CD8-positive, alpha-beta memory T cell (primary cell): ENCODE measurements at regions not wholly inside any gene's neighbourhood (a gene's known extent, or its start where the extent isn't known, plus 50 kb on each side); places are given as distances from the start of the nearest gene placed in this dataset.
"Not testable (repeated sequence)": the region's sequence is repeated elsewhere in the genome, so short reads cannot be mapped to it uniquely, and the experiment has no call there.

Experiments used
- CTCF ChIA-PET: fragments of 350-600 bp; sonication (Branson Sonifier 250); formaldehyde crosslinking; loops from one replicate; lab custom pipeline; 2021; ENCODE audit warnings: antibody characterized with exemption; lab: Charles Lee
- POLR2A ChIA-PET: fragments of 350-600 bp; sonication (Branson Sonifier 250); formaldehyde crosslinking; loops from one replicate; lab custom pipeline; 2021; ENCODE audit warnings: antibody characterized with exemption; lab: Charles Lee
- DNase-seq, 5 donors: peaks; one replicate each; pipeline versions ENCODE4 v3.0.0 to v3.0.0-alpha.2; 2020 to 2022; ENCODE audit warnings: mixed read lengths in 1 of 5
- H3K27ac ChIP-seq: one replicate; pipeline ENCODE4 v1.7.0; 2013; ENCODE audit warnings: low read depth, mild to moderate bottlenecking, low read length, moderate library complexity
- H3K27me3 ChIP-seq: 2 replicates; pipeline ENCODE4 v1.7.0; 2013; ENCODE audit warnings: low read length, mild to moderate bottlenecking; ENCODE audit not compliant: insufficient read depth, poor library complexity, severe bottlenecking
- H3K36me3 ChIP-seq: 2 replicates; pipeline ENCODE4 v1.7.0; 2013; ENCODE audit warnings: mild to moderate bottlenecking, low read length, moderate library complexity; ENCODE audit not compliant: insufficient read depth
- H3K4me1 ChIP-seq: 2 replicates; pipeline ENCODE4 v1.7.0; 2013; ENCODE audit warnings: mild to moderate bottlenecking, low read length, moderate library complexity; ENCODE audit not compliant: insufficient read depth
- H3K4me3 ChIP-seq: 2 replicates; pipeline ENCODE4 v1.7.0; 2013; ENCODE audit warnings: mild to moderate bottlenecking, low read length
- H3K9me3 ChIP-seq: 2 replicates; pipeline ENCODE4 v1.7.0; 2013; ENCODE audit warnings: mild to moderate bottlenecking, low read length
- H3K27ac Mint-ChIP-seq, 8 donors: one replicate each; pipeline ENCODE4 v1.8.0; 2020 to 2021; ENCODE audit warnings: mixed read lengths in 8 of 8, mild to moderate bottlenecking in 6 of 8, inconsistent platforms in 3 of 8, moderate library complexity in 3 of 8
- H3K27me3 Mint-ChIP-seq, 2 donors: one replicate each; pipeline ENCODE4 v1.8.0; 2020 to 2021; ENCODE audit warnings: mixed read lengths in 2 of 2, mild to moderate bottlenecking in 1 of 2, moderate library complexity in 1 of 2
- H3K36me3 Mint-ChIP-seq, 3 donors: one replicate each; pipeline ENCODE4 v1.8.0; 2020 to 2021; ENCODE audit warnings: mixed read lengths in 3 of 3, inconsistent platforms in 1 of 3, mild to moderate bottlenecking in 1 of 3
- H3K4me1 Mint-ChIP-seq, 3 donors: one replicate each; pipeline ENCODE4 v1.8.0; 2020 to 2021; ENCODE audit warnings: mixed read lengths in 3 of 3, inconsistent platforms in 1 of 3, mild to moderate bottlenecking in 1 of 3
- H3K4me3 Mint-ChIP-seq, 7 donors: one replicate each; pipeline ENCODE4 v1.8.0; 2020 to 2021; ENCODE audit warnings: mixed read lengths in 7 of 7, mild to moderate bottlenecking in 6 of 7, moderate library complexity in 4 of 7, inconsistent platforms in 2 of 7
- H3K9me3 Mint-ChIP-seq, 5 donors: one replicate each; pipeline ENCODE4 v1.8.0; 2020 to 2022; ENCODE audit warnings: mixed read lengths in 5 of 5, mild to moderate bottlenecking in 3 of 5, moderate library complexity in 2 of 5, inconsistent platforms in 1 of 5

GRCh38 chr11:134973801-134974200 lies 561.8 kb upstream of the B3GAT1 start:
- ChIA-PET POLR2A (no interaction called here), CTCF (no interaction called here)
- no peak for DNase-seq
- H3K36me3 ChIP-seq: no peaks in the 10 kb centered on the region
- H3K27me3 Mint-ChIP-seq: peaks cover 13 to 25% of the 10 kb centered on the region in 2 donors
- H3K27me3 ChIP-seq: no peaks in the 10 kb centered on the region
- H3K4me1 Mint-ChIP-seq: no peaks in the 10 kb centered on the region
- H3K4me1 ChIP-seq: no peaks in the 10 kb centered on the region
- H3K27ac ChIP-seq: no peak overlapping the region
- no peaks in the 10 kb centered on the region for H3K36me3 Mint-ChIP-seq
- H3K27ac Mint-ChIP-seq: no peak overlapping the region
- no peaks in the 10 kb centered on the region for H3K9me3 Mint-ChIP-seq
- no peak overlapping the region for H3K4me3 ChIP-seq
- H3K4me3 Mint-ChIP-seq: no peak overlapping the region
- no peaks in the 10 kb centered on the region for H3K9me3 ChIP-seq

DNA sequence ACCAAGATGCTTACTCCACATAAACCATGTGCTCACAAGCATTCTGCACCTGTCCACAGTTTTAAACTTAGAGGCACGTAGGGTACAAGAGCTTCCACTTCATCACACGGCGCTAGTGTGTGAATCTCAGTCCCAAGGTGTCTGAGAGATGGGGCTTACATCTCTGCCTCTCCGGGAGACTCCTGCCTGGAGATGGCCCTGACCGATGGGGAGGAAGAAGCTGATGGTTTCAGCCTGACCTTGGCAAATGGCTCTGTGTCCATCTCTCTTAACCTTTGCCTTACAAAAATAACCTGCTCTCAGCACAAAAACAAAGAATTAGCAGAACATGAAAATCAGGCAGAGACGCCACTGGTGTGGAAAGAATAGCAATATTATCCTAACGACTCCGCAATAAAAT lies 559.3 kb upstream of the B3GAT1 start:
- Histone ChIP-seq H3K4me1 (no peaks in the 10 kb centered on the region), H3K27me3 (no peaks in the 10 kb centered on the region), H3K27ac (no peak overlapping the region), H3K9me3 (no peaks in the 10 kb centered on the region), H3K36me3 (no peaks in the 10 kb centered on the region), H3K4me3 (no peak overlapping the region)
- ChIA-PET POLR2A (no interaction called here), CTCF (no interaction called here)
- H3K36me3 Mint-ChIP-seq: no peaks in the 10 kb centered on the region
- DNase-seq: no peak
- H3K27me3 Mint-ChIP-seq: peaks cover 16 to 23% of the 10 kb centered on the region in 2 donors
- no peaks in the 10 kb centered on the region for H3K4me1 Mint-ChIP-seq
- H3K4me3 Mint-ChIP-seq: no peak overlapping the region
- no peaks in the 10 kb centered on the region for H3K9me3 Mint-ChIP-seq
- H3K27ac Mint-ChIP-seq: no peak overlapping the region

- H3K27me3 Mint-ChIP-seq: peaks cover 20 to 45% of the 10 kb centered on the region in 2 donors
- H3K27ac Mint-ChIP-seq: no peak overlapping the region
- POLR2A ChIA-PET: no interaction called here
- Histone ChIP-seq H3K27me3 (no peaks in the 10 kb centered on the region), H3K27ac (no peak overlapping the region), H3K9me3 (no peaks in the 10 kb centered on the region), H3K4me3 (no peak overlapping the region), H3K36me3 (no peaks in the 10 kb centered on the region), H3K4me1 (no peaks in the 10 kb centered on the region)
- no peaks in the 10 kb centered on the region for H3K36me3 Mint-ChIP-seq
- DNase-seq: no peak
- no peaks in the 10 kb centered on the region for H3K4me1 Mint-ChIP-seq
- CTCF ChIA-PET: no interaction called here
- peaks cover 0 to 4% (median 0%) of the 10 kb centered on the region in 5 donors for H3K9me3 Mint-ChIP-seq
- no peak overlapping the region for H3K4me3 Mint-ChIP-seq
Observed at GRCh38 chr11:134967746-134968145, 555.7 kb upstream of the B3GAT1 start.

DNA sequence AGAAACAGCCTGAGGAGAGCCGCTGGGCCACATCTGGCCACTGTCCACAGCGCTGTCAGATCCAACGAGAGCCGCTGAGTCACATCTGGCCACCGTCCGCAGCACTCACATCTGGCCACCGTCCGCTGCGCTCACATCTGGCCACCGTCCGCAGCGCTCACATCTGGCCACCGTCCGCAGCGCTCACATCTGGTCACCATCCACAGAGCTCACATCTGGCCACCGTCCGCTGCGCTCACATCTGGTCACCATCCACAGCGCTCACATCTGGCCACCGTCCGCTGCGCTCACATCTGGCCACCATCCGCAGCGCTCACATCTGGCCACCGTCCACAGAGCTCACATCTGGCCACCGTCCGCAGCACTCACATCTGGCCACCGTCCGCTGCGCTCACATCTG lies 549.3 kb upstream of the B3GAT1 start:
- CTCF ChIA-PET: not testable (repeated sequence)

DNA sequence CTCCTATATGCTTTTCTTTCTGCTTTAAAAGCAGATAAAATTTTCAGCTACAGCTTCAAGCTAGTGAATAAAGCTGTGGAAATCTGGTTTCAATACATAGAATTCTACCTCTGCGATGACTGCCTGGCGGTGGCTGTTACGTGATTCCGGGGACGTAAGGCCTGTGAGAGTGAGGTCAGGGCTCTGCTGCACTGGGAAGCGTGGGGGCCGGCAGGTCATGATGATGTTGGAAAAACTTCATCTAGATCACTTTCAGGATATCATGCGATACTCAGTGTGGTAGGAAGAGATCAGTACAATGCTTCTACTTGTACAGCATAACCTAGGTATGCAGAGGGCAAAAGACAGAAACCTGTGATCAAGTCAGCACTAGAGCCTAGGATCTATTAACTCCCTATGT lies 546.8 kb upstream of the B3GAT1 start:
- Mint-ChIP-seq H3K27ac (no peak overlapping the region), H3K4me1 (no peaks in the 10 kb centered on the region), H3K9me3 (no peaks in the 10 kb centered on the region), H3K4me3 (no peak overlapping the region), H3K27me3 (peaks cover 9 to 14% of the 10 kb centered on the region in 2 donors), H3K36me3 (no peaks in the 10 kb centered on the region)
- ChIA-PET POLR2A (no interaction called here), CTCF (no interaction called here)
- Histone ChIP-seq H3K36me3 (no peaks in the 10 kb centered on the region), H3K4me1 (no peaks in the 10 kb centered on the region), H3K27ac (no peak overlapping the region), H3K4me3 (no peak overlapping the region), H3K27me3 (no peaks in the 10 kb centered on the region), H3K9me3 (no peaks in the 10 kb centered on the region)
- no peak for DNase-seq

More for the DNA sequence above, 549.3 kb upstream of the B3GAT1 start:
- H3K27me3 ChIP-seq, H3K27ac Mint-ChIP-seq, H3K4me3 ChIP-seq, H3K4me1 ChIP-seq, H3K4me3 Mint-ChIP-seq, H3K36me3 Mint-ChIP-seq, H3K9me3 Mint-ChIP-seq, H3K27ac ChIP-seq, H3K36me3 ChIP-seq, DNase-seq, POLR2A ChIA-PET, H3K4me1 Mint-ChIP-seq, H3K9me3 ChIP-seq: not testable (repeated sequence)
- H3K27me3 Mint-ChIP-seq: peaks cover 14 to 23% of the 10 kb centered on the region in 2 donors

DNA sequence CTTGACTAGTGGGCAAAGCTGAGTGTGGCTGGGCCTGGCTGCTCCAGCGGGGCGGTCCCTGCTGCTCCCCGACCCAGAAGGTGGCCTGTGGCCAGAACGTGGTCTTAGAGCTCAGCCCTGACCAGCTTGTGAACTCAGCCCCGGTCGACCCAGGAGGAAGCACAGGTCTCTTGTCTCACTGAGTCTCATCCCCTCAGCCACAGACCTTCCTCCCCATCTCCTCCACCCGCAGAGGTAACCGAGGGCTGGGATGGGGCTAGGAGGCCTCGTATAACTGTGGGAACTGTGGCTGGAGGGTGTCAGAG lies 546.2 kb upstream of the B3GAT1 start:
- Mint-ChIP-seq H3K4me3 (no peak overlapping the region), H3K4me1 (no peaks in the 10 kb centered on the region), H3K27ac (no peak overlapping the region), H3K9me3 (no peaks in the 10 kb centered on the region), H3K36me3 (no peaks in the 10 kb centered on the region), H3K27me3 (peaks cover 8 to 12% of the 10 kb centered on the region in 2 donors)
- CTCF ChIA-PET: no interaction called here
- H3K9me3 ChIP-seq: no peaks in the 10 kb centered on the region
- H3K4me1 ChIP-seq: no peaks in the 10 kb centered on the region
- H3K4me3 ChIP-seq: no peak overlapping the region
- no peak overlapping the region for H3K27ac ChIP-seq
- no peaks in the 10 kb centered on the region for H3K27me3 ChIP-seq
- POLR2A ChIA-PET: no interaction called here
- H3K36me3 ChIP-seq: no peaks in the 10 kb centered on the region
- DNase-seq: no peak

GRCh38 chr11:134957540-134958335 lies 545.7 kb upstream of the B3GAT1 start:
- CTCF ChIA-PET: no interaction called here

GRCh38 chr11:134956450-134957210 lies 544.6 kb upstream of the B3GAT1 start:
- no peak for DNase-seq
- Mint-ChIP-seq H3K4me1 (no peaks in the 10 kb centered on the region), H3K9me3 (no peaks in the 10 kb centered on the region), H3K27ac (no peak overlapping the region), H3K36me3 (no peaks in the 10 kb centered on the region), H3K4me3 (no peak overlapping the region), H3K27me3 (peaks cover 8 to 19% of the 10 kb centered on the region in 2 donors)
- no peak overlapping the region for H3K4me3 ChIP-seq
- no peaks in the 10 kb centered on the region for H3K4me1 ChIP-seq
- H3K27ac ChIP-seq: no peak overlapping the region
- no peaks in the 10 kb centered on the region for H3K27me3 ChIP-seq
- no peaks in the 10 kb centered on the region for H3K36me3 ChIP-seq
- no peaks in the 10 kb centered on the region for H3K9me3 ChIP-seq
- CTCF ChIA-PET: no interaction called here
- POLR2A ChIA-PET: no interaction called here

More at GRCh38 chr11:134957540-134958335, 545.7 kb upstream of the B3GAT1 start:
- Histone ChIP-seq H3K27ac (no peak overlapping the region), H3K4me3 (no peak overlapping the region), H3K36me3 (no peaks in the 10 kb centered on the region), H3K27me3 (no peaks in the 10 kb centered on the region), H3K4me1 (no peaks in the 10 kb centered on the region), H3K9me3 (no peaks in the 10 kb centered on the region)
- Mint-ChIP-seq H3K27ac (no peak overlapping the region), H3K36me3 (no peaks in the 10 kb centered on the region), H3K4me3 (no peak overlapping the region), H3K27me3 (peaks cover 8 to 15% of the 10 kb centered on the region in 2 donors), H3K4me1 (no peaks in the 10 kb centered on the region), H3K9me3 (no peaks in the 10 kb centered on the region)
- no peak for DNase-seq
- POLR2A ChIA-PET: no interaction called here
